ENCODE measurements at regions not wholly inside any gene's neighbourhood (a gene's known extent, or its start where the extent isn't known, plus 50 kb on each side); places are given as distances from the start of the nearest gene placed in this dataset.

GRCh38 chr9:14433351-14434157, 119.6 kb upstream of the NFIB start:
- Histone ChIP-seq H3K27me3 (no peaks in the 10 kb centered on the region), H3K4me3 (no peak overlapping the region), H3K36me3 (no peaks in the 10 kb centered on the region), H3K4me1 (peaks cover 15 to 16% of the 10 kb centered on the region in 2 donors), H3K27ac (no peak overlapping the region), H3K9me3 (no peaks in the 10 kb centered on the region)
- ATAC-seq = peak in 1 of 2 donors; percentile 52
- intact Hi-C loops (cut with DNase I; ENCODE audit: low total_unique reads) (no loop called here), in situ Hi-C loops (cut with MboI; ENCODE audit: low sequenced_read_pairs in 4 of 4) (loop anchor here in 1 of 4 donors (25.0 kb wide), 2 partner anchors 96 to 1221 kb away; no protein-coding TSS in a partner anchor)
- no peak for DNase-seq
- TF ChIP-seq CTCF (IDR thresholded peaks at IDR 0.05 in 4 of 5, conservative IDR thresholded peaks at IDR 0.05 in 1 of 5) (peak in 1 of 5 experiments; percentile 10), POLR2A (IDR thresholded peaks at IDR 0.05) (no peak)

- in situ Hi-C loops (cut with MboI; ENCODE audit: low sequenced_read_pairs in 4 of 4) = loop anchor here in 1 of 4 donors (25.0 kb wide), 2 partner anchors 96 to 1221 kb away; no protein-coding TSS in a partner anchor
- ATAC-seq = no peak
- no peak for TF ChIP-seq POLR2A (IDR thresholded peaks at IDR 0.05)
- intact Hi-C loops (cut with DNase I; ENCODE audit: low total_unique reads) = no loop called here
- Histone ChIP-seq H3K4me3 (no peak overlapping the region), H3K36me3 (no peaks in the 10 kb centered on the region), H3K27me3 (no peaks in the 10 kb centered on the region), H3K9me3 (no peaks in the 10 kb centered on the region), H3K4me1 (peaks cover 19 to 20% of the 10 kb centered on the region in 2 donors), H3K27ac (no peak overlapping the region)
- no peak for DNase-seq
Measured at GRCh38 chr9:14432666-14433350, 118.9 kb upstream of the NFIB start.

GRCh38 chr9:14428781-14429230, 114.9 kb upstream of the NFIB start:
- no peaks in the 10 kb centered on the region for H3K9me3 ChIP-seq
- no peaks in the 10 kb centered on the region for H3K27me3 ChIP-seq
- ATAC-seq (peak; percentile 42 to 82), DNase-seq (peak; percentile 19 to 44)
- H3K4me1 ChIP-seq = peaks cover 5 to 10% of the 10 kb centered on the region in 2 donors
- in situ Hi-C loops (cut with MboI; ENCODE audit: low sequenced_read_pairs in 4 of 4) (loop anchor here in 1 of 4 donors (25.0 kb wide), 2 partner anchors 92 to 1217 kb away; no protein-coding TSS in a partner anchor), intact Hi-C loops (cut with DNase I; ENCODE audit: low total_unique reads) (loop anchor here (10.0 kb wide), 1 partner anchor 1514 kb away; no protein-coding TSS in a partner anchor)
- no peak overlapping the region for H3K27ac ChIP-seq
- TF ChIP-seq CTCF (IDR thresholded peaks at IDR 0.05 in 4 of 5, conservative IDR thresholded peaks at IDR 0.05 in 1 of 5) = peak; percentile 45 to 85 (median 59)
- no peak for TF ChIP-seq POLR2A (IDR thresholded peaks at IDR 0.05)
- no peak overlapping the region for H3K4me3 ChIP-seq
- no peaks in the 10 kb centered on the region for H3K36me3 ChIP-seq

GRCh38 chr9:14427419-14427818, 113.5 kb upstream of the NFIB start:
- Histone ChIP-seq H3K4me3 (no peak overlapping the region), H3K36me3 (no peaks in the 10 kb centered on the region), H3K27me3 (no peaks in the 10 kb centered on the region), H3K4me1 (peaks cover 5 to 7% of the 10 kb centered on the region in 2 donors), H3K9me3 (no peaks in the 10 kb centered on the region), H3K27ac (no peak overlapping the region)
- in situ Hi-C loops (cut with MboI; ENCODE audit: low sequenced_read_pairs in 4 of 4) = loop anchor here in 1 of 4 donors (25.0 kb wide), 2 partner anchors 90 to 1215 kb away; no protein-coding TSS in a partner anchor
- ATAC-seq (no peak), DNase-seq (no peak)
- no peak for TF ChIP-seq POLR2A (IDR thresholded peaks at IDR 0.05)
- TF ChIP-seq CTCF (IDR thresholded peaks at IDR 0.05 in 4 of 5, conservative IDR thresholded peaks at IDR 0.05 in 1 of 5) = no peak
- intact Hi-C loops (cut with DNase I; ENCODE audit: low total_unique reads) = loop anchor here (10.0 kb wide), 1 partner anchor 1513 kb away; no protein-coding TSS in a partner anchor

Data from gastrocnemius medialis (tissue), 4 donors.